ENCODE measurements at regions not wholly inside any gene's neighbourhood (a gene's known extent, or its start where the extent isn't known, plus 50 kb on each side); places are given as distances from the start of the nearest gene placed in this dataset.
"Not testable (repeated sequence)": the region's sequence is repeated elsewhere in the genome, so short reads cannot be mapped to it uniquely, and the experiment has no call there.

DNA sequence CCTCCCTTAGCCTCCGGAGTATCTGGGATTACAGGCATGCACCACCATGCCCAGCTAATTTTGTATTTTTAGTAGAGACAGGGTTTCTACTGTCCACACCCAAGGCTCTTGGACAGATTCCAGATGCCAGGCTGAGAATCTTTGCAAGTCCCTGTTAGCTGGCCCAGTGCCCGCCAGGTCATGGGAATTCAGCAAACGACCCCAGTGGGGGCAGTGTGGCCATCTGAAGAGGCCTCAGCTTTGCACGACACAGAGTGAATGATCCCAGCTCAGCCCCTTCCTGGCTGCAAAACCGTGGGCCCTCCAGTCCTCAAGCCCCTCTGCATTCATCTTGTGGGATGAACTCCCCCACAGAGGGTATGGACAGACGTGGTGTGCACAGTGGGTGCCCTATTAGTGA lies 179.5 kb upstream of the ID2 start:
- Histone ChIP-seq H3K4me3 (ENCODE audit: low read length in 2 of 2) (no peak overlapping the region), H3K36me3 (ENCODE audit: control insufficient read depth in 2 of 2, insufficient read depth in 2 of 2, low read length in 1 of 2) (no peaks in the 10 kb centered on the region), H3K9me3 (ENCODE audit: control insufficient read depth in 2 of 2, insufficient read depth in 1 of 2, low read length in 1 of 2) (no peaks in the 10 kb centered on the region), H3K27ac (ENCODE audit: low read depth in 1 of 2, low read length in 1 of 2) (no peak overlapping the region), H3K4me1 (ENCODE audit: control insufficient read depth in 2 of 2, insufficient read depth in 2 of 2, low read length in 2 of 2) (peaks cover 2 to 26% of the 10 kb centered on the region in 2 donors), H3K27me3 (ENCODE audit: control insufficient read depth in 2 of 2, insufficient read depth in 1 of 2, low read length in 1 of 2) (no peaks in the 10 kb centered on the region)
- DNase-seq (ENCODE audit: low read depth in 6 of 9, low spot score in 9 of 9) = no peak
- WGBS = 91% methylated on average over 6 of the region's 6 CpGs

DNA sequence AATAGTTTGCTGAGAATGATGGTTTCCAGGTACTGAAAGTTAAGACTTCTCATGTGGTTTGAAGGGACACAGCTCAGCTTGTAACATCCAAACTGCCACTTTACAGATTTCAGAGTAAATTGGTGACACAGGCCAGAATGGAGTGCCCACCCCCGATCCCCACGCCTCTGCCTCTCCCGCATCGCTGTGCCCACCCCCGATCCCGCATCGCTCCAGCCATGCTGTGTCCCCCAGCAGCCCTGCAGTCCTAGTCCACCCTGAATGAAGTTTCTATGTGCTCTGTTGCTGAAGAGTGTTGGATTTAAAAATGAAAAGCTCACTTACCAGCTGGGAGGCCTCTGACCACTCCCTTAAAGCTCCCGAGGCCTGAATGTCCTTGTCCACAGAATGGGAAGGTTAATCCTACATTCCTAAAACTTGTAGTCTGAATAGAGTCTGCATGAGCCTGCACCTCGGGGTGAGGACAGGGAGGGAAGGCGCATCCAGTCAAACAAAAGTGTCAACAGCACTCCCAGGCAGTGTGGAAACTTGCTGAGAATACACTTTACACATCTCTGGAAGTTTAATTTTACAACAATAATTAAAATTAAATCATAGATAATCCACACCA lies 176.4 kb upstream of the ID2 start:
- H3K9me3 ChIP-seq (ENCODE audit: control insufficient read depth in 2 of 2, insufficient read depth in 1 of 2, low read length in 1 of 2) = peaks cover 0 to 22% of the 10 kb centered on the region in 2 donors
- no peaks in the 10 kb centered on the region for H3K27me3 ChIP-seq (ENCODE audit: control insufficient read depth in 2 of 2, insufficient read depth in 1 of 2, low read length in 1 of 2)
- no peak overlapping the region for H3K4me3 ChIP-seq (ENCODE audit: low read length in 2 of 2)
- H3K27ac ChIP-seq (ENCODE audit: low read depth in 1 of 2, low read length in 1 of 2) = no peak overlapping the region
- WGBS = 95% methylated on average over 10 of the region's 10 CpGs
- DNase-seq (ENCODE audit: low read depth in 6 of 9, low spot score in 9 of 9) = no peak
- H3K36me3 ChIP-seq (ENCODE audit: control insufficient read depth in 2 of 2, insufficient read depth in 2 of 2, low read length in 1 of 2) = no peaks in the 10 kb centered on the region
- peaks cover 0 to 6% of the 10 kb centered on the region in 2 donors for H3K4me1 ChIP-seq (ENCODE audit: control insufficient read depth in 2 of 2, insufficient read depth in 2 of 2, low read length in 2 of 2)

- DNase-seq (ENCODE audit: low read depth in 6 of 9, low spot score in 9 of 9) = no peak
Observed at GRCh38 chr2:8506746-8507145, 175.1 kb upstream of the ID2 start.

DNA sequence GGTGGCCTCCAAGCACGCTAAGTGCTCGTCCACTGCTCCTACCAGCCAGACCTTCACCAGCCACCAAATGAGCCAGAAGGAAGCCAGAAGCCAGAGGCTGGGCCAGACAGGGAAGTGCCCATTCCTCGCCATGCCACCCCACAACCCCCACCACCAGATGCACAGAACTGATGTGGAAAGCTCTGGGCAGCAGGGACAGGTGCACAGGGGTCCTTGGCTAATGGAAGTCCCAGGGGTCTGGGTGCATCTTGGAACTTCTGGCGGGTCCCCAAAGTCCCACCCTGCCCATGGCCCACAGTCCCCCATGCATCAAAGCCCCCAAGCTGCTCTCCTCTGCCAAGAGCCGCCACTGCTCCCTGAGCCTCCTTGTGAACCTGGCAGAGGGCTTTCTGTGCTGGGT lies 173.1 kb upstream of the ID2 start:
- 88% methylated on average over 5 of the region's 5 CpGs for WGBS
- Histone ChIP-seq H3K4me3 (ENCODE audit: low read length in 2 of 2) (no peak overlapping the region), H3K36me3 (ENCODE audit: control insufficient read depth in 2 of 2, insufficient read depth in 2 of 2, low read length in 1 of 2) (no peaks in the 10 kb centered on the region), H3K27ac (ENCODE audit: low read depth in 1 of 2, low read length in 1 of 2) (no peak overlapping the region), H3K27me3 (ENCODE audit: control insufficient read depth in 2 of 2, insufficient read depth in 1 of 2, low read length in 1 of 2) (no peaks in the 10 kb centered on the region), H3K4me1 (ENCODE audit: control insufficient read depth in 2 of 2, insufficient read depth in 2 of 2, low read length in 2 of 2) (peaks cover 2 to 19% of the 10 kb centered on the region in 2 donors), H3K9me3 (ENCODE audit: control insufficient read depth in 2 of 2, insufficient read depth in 1 of 2, low read length in 1 of 2) (peaks cover 3 to 42% of the 10 kb centered on the region in 2 donors)
- DNase-seq (ENCODE audit: low read depth in 6 of 9, low spot score in 9 of 9) = no peak

More at GRCh38 chr2:8506746-8507145, 175.1 kb upstream of the ID2 start:
- no peaks in the 10 kb centered on the region for H3K27me3 ChIP-seq (ENCODE audit: control insufficient read depth in 2 of 2, insufficient read depth in 1 of 2, low read length in 1 of 2)
- no peak overlapping the region for H3K27ac ChIP-seq (ENCODE audit: low read depth in 1 of 2, low read length in 1 of 2)
- WGBS = 96% methylated on average over 7 of the region's 7 CpGs
- H3K36me3 ChIP-seq (ENCODE audit: control insufficient read depth in 2 of 2, insufficient read depth in 2 of 2, low read length in 1 of 2) = no peaks in the 10 kb centered on the region
- peaks cover 0 to 8% of the 10 kb centered on the region in 2 donors for H3K4me1 ChIP-seq (ENCODE audit: control insufficient read depth in 2 of 2, insufficient read depth in 2 of 2, low read length in 2 of 2)
- H3K4me3 ChIP-seq (ENCODE audit: low read length in 2 of 2) = no peak overlapping the region
- peaks cover 0 to 27% of the 10 kb centered on the region in 2 donors for H3K9me3 ChIP-seq (ENCODE audit: control insufficient read depth in 2 of 2, insufficient read depth in 1 of 2, low read length in 1 of 2)

DNA sequence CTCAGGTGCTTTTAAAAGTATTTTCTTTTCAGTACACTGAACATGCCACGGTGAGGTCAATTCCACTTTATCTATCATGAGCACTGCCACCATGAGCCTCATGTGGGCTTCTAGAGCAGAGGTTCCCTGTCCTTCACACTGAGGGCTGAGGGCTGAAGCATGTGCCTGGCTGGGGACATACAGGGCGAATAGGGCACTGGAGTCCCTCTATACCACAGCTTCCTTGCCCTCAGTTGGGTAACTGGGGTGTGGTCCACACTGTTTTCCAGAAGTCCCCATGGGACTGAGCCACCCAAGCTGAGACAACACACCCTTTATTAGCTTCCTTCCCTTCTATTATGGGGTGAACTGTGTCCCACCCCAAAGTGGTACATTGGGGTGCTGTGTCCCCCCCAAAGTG lies 172.2 kb upstream of the ID2 start:
- Histone ChIP-seq H3K4me3 (ENCODE audit: low read length in 2 of 2) (no peak overlapping the region), H3K4me1 (ENCODE audit: control insufficient read depth in 2 of 2, insufficient read depth in 2 of 2, low read length in 2 of 2) (peaks cover 4 to 25% of the 10 kb centered on the region in 2 donors), H3K36me3 (ENCODE audit: control insufficient read depth in 2 of 2, insufficient read depth in 2 of 2, low read length in 1 of 2) (no peaks in the 10 kb centered on the region), H3K9me3 (ENCODE audit: control insufficient read depth in 2 of 2, insufficient read depth in 1 of 2, low read length in 1 of 2) (peaks cover 3 to 50% of the 10 kb centered on the region in 2 donors), H3K27ac (ENCODE audit: low read depth in 1 of 2, low read length in 1 of 2) (no peak overlapping the region), H3K27me3 (ENCODE audit: control insufficient read depth in 2 of 2, insufficient read depth in 1 of 2, low read length in 1 of 2) (no peaks in the 10 kb centered on the region)
- 98% methylated on average over 2 of the region's 2 CpGs for WGBS
- DNase-seq (ENCODE audit: low read depth in 6 of 9, low spot score in 9 of 9) = no peak

- not testable (repeated sequence) for DNase-seq (ENCODE audit: low read depth in 6 of 9, low spot score in 9 of 9); H3K27ac ChIP-seq (ENCODE audit: low read depth in 1 of 2, low read length in 1 of 2); H3K4me3 ChIP-seq (ENCODE audit: low read length in 2 of 2); H3K27me3 ChIP-seq (ENCODE audit: control insufficient read depth in 2 of 2, insufficient read depth in 1 of 2, low read length in 1 of 2); H3K36me3 ChIP-seq (ENCODE audit: control insufficient read depth in 2 of 2, insufficient read depth in 2 of 2, low read length in 1 of 2)
- peaks cover 3 to 50% of the 10 kb centered on the region in 2 donors for H3K9me3 ChIP-seq (ENCODE audit: control insufficient read depth in 2 of 2, insufficient read depth in 1 of 2, low read length in 1 of 2)
- H3K4me1 ChIP-seq (ENCODE audit: control insufficient read depth in 2 of 2, insufficient read depth in 2 of 2, low read length in 2 of 2) = peaks cover 9 to 29% of the 10 kb centered on the region in 2 donors
- 98% methylated on average over 4 of the region's 4 CpGs for WGBS
Observed at GRCh38 chr2:8510055-8510454, 171.8 kb upstream of the ID2 start.

GRCh38 chr2:8510519-8510918 lies 171.3 kb upstream of the ID2 start:
- WGBS = 95% methylated on average over 3 of the region's 3 CpGs
- Histone ChIP-seq H3K4me1 (ENCODE audit: control insufficient read depth in 2 of 2, insufficient read depth in 2 of 2, low read length in 2 of 2) (peaks cover 13 to 34% of the 10 kb centered on the region in 2 donors), H3K27ac (ENCODE audit: low read depth in 1 of 2, low read length in 1 of 2) (no peak overlapping the region), H3K36me3 (ENCODE audit: control insufficient read depth in 2 of 2, insufficient read depth in 2 of 2, low read length in 1 of 2) (no peaks in the 10 kb centered on the region), H3K4me3 (ENCODE audit: low read length in 2 of 2) (no peak overlapping the region), H3K27me3 (ENCODE audit: control insufficient read depth in 2 of 2, insufficient read depth in 1 of 2, low read length in 1 of 2) (no peaks in the 10 kb centered on the region), H3K9me3 (ENCODE audit: control insufficient read depth in 2 of 2, insufficient read depth in 1 of 2, low read length in 1 of 2) (peaks cover 3 to 50% of the 10 kb centered on the region in 2 donors)
- DNase-seq (ENCODE audit: low read depth in 6 of 9, low spot score in 9 of 9) = no peak

GRCh38 chr2:8511868-8512612 lies 169.8 kb upstream of the ID2 start:
- no peaks in the 10 kb centered on the region for H3K36me3 ChIP-seq (ENCODE audit: control insufficient read depth in 2 of 2, insufficient read depth in 2 of 2, low read length in 1 of 2)
- H3K4me3 ChIP-seq (ENCODE audit: low read length in 2 of 2) = no peak overlapping the region
- no peak overlapping the region for H3K27ac ChIP-seq (ENCODE audit: low read depth in 1 of 2, low read length in 1 of 2)
- peaks cover 3 to 50% of the 10 kb centered on the region in 2 donors for H3K9me3 ChIP-seq (ENCODE audit: control insufficient read depth in 2 of 2, insufficient read depth in 1 of 2, low read length in 1 of 2)
- H3K27me3 ChIP-seq (ENCODE audit: control insufficient read depth in 2 of 2, insufficient read depth in 1 of 2, low read length in 1 of 2) = no peaks in the 10 kb centered on the region
- no peak for DNase-seq (ENCODE audit: low read depth in 6 of 9, low spot score in 9 of 9)
- 89% methylated on average over 1 of the region's 1 CpG for WGBS
- H3K4me1 ChIP-seq (ENCODE audit: control insufficient read depth in 2 of 2, insufficient read depth in 2 of 2, low read length in 2 of 2) = peaks cover 22 to 48% of the 10 kb centered on the region in 2 donors

DNA sequence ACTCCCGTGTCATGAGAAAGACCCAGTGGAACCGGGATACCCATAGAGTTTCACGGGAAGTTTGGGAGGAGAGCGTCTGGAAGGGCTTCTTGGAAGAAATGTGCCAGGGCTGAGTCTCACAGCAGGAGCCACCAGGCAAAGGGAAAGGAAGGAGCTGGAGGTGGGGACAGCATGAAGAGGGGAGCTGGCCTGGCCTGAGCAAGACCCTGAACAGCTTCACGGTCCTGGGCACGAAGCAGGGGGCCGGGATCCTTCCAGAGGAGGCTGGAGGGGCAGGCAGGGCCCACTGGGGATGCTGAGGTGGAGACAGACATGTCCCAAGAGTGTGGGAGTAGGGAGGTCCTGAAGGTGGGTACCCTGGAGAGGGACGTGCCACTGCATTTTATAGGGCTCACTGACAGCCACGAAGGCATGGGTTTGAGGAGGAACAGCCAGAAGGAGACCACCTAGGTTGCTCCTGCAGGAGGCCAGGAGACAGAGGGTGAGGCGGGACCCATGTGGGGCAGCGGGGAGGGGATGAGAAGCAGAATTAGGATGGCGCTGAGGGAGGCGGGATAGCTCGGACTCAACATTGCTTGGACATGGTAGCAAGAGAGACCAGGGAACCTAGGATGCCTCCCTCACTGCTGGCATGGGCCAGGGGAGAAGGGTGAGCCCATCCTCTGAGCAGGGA lies 168.1 kb upstream of the ID2 start:
- DNase-seq (ENCODE audit: low read depth in 6 of 9, low spot score in 9 of 9) = no peak

More for the DNA sequence above, 168.1 kb upstream of the ID2 start:
- WGBS = 98% methylated on average over 14 of the region's 14 CpGs
- Histone ChIP-seq H3K27me3 (ENCODE audit: control insufficient read depth in 2 of 2, insufficient read depth in 1 of 2, low read length in 1 of 2) (no peaks in the 10 kb centered on the region), H3K4me1 (ENCODE audit: control insufficient read depth in 2 of 2, insufficient read depth in 2 of 2, low read length in 2 of 2) (peaks cover 22 to 62% of the 10 kb centered on the region in 2 donors), H3K4me3 (ENCODE audit: low read length in 2 of 2) (no peak overlapping the region), H3K36me3 (ENCODE audit: control insufficient read depth in 2 of 2, insufficient read depth in 2 of 2, low read length in 1 of 2) (no peaks in the 10 kb centered on the region), H3K27ac (ENCODE audit: low read depth in 1 of 2, low read length in 1 of 2) (no peak overlapping the region), H3K9me3 (ENCODE audit: control insufficient read depth in 2 of 2, insufficient read depth in 1 of 2, low read length in 1 of 2) (peaks cover 3 to 43% of the 10 kb centered on the region in 2 donors)
